Epithelial cell of proximal tubule (primary cell): ENCODE measurements at regions not wholly inside any gene's neighbourhood (a gene's known extent, or its start where the extent isn't known, plus 50 kb on each side); places are given as distances from the start of the nearest gene placed in this dataset.

Source experiments
- DNase-seq: peaks from one replicate; pipeline ENCODE4 v3.0.0-alpha.2; 2011; ENCODE audit warnings: low read depth
- H3K4me3 ChIP-seq: 2 replicates; pipeline ENCODE4 v1.5.1; 2011; ENCODE audit warnings: low read depth, mild to moderate bottlenecking, low read length
- CTCF ChIP-seq: conservative IDR thresholded peaks from 2 replicates; pipeline ENCODE4 v1.5.1; 2012; ENCODE audit warnings: low read depth, mild to moderate bottlenecking, low read length

- no peak for DNase-seq
- H3K4me3 ChIP-seq = no peak overlapping the region
- no peak for TF ChIP-seq CTCF
Measured at GRCh38 chr18:65399091-65399490, 351.7 kb upstream of the CDH7 start.

- no peak for DNase-seq
- H3K4me3 ChIP-seq = no peak overlapping the region
- TF ChIP-seq CTCF = no peak
Measured at GRCh38 chr18:65398347-65399075, 352.3 kb upstream of the CDH7 start.

- DNase-seq = no peak
- TF ChIP-seq CTCF = no peak
- no peak overlapping the region for H3K4me3 ChIP-seq
Measured at GRCh38 chr18:65380986-65381385, 369.8 kb upstream of the CDH7 start.

DNA sequence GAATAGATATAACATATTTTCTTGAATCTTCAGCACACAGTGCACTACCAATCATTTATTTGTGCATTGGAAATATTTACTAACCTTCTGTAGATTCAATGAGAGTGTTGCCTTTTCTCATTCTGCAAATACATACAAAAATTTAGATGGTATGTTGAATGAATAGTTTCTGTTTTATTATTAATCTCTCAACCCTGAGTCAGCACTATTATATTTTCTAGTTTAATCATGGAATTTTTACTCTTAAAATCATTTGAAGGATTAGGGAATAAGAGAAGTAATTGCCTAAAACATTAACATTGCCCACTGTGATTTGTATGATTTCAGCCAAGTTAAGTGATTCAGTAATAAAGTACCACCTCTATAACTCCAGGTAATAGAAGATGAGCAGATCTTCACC lies 370.2 kb upstream of the CDH7 start:
- no peak for TF ChIP-seq CTCF
- H3K4me3 ChIP-seq = no peak overlapping the region
- no peak for DNase-seq

GRCh38 chr18:65372904-65373303 lies 377.9 kb upstream of the CDH7 start:
- H3K4me3 ChIP-seq = no peak overlapping the region
- no peak for TF ChIP-seq CTCF
- DNase-seq = no peak

GRCh38 chr18:65365245-65365980 lies 385.4 kb upstream of the CDH7 start:
- no peak overlapping the region for H3K4me3 ChIP-seq
- no peak for TF ChIP-seq CTCF
- no peak for DNase-seq
